ENCODE measurements at regions not wholly inside any gene's neighbourhood (a gene's known extent, or its start where the extent isn't known, plus 50 kb on each side); places are given as distances from the start of the nearest gene placed in this dataset.
"Not testable (repeated sequence)": the region's sequence is repeated elsewhere in the genome, so short reads cannot be mapped to it uniquely, and the experiment has no call there.

DNA sequence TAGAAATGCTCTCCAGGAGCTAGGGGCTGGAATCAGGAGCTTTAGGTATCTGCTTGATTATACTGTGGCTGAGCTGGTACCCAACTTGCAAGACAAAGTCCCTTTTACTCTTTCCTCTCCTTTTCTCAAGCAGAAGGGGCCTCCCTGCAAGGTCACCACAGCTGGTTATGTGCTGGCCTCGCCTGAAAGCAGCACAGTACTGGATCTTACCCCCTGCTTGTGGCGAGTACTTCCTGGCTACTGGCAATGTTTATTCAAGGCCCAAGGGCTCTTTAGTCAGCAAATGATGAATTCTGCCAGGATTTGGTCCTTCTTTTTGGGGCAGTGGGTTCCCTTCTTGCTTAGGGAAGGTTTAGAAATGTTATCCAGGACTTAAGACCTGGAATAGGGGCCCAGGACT lies 234.6 kb downstream of the RAP2B start:
- Histone ChIP-seq H3K9me3 (ENCODE audit: low read depth) (no peaks in the 10 kb centered on the region), H3K36me3 (no peaks in the 10 kb centered on the region), H3K4me1 (ENCODE audit: low read depth) (no peaks in the 10 kb centered on the region), H3K4me3 (no peak overlapping the region), H3K27ac (no peak overlapping the region), H3K27me3 (no peaks in the 10 kb centered on the region)
- no peak for TF ChIP-seq CTCF (IDR thresholded peaks at IDR 0.05; ENCODE audit: low read depth, low read length)
- DNase-seq (ENCODE audit: low read depth in 1 of 2, low spot score in 1 of 2), result no peak

DNA sequence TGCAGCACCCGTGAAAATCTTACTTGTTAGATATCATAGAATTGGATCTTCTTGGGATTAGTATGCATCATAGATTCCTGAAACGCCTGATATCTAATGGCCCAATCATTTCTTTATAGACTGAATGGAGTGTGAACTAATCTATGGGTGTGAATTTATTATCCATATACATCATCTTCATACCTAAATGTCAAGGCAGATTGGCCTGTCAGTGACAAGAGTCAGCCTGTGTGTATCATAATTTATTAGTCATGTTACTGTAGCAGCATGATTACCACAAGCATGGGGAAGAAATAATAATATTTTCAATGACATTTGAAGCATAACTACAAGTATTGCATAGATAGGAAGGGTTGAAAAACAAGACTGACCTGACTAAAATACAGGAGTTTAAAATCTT lies 235.8 kb downstream of the RAP2B start:
- H3K27ac ChIP-seq, result no peak overlapping the region
- DNase-seq (ENCODE audit: low read depth in 1 of 2, low spot score in 1 of 2), result no peak
- no peaks in the 10 kb centered on the region for H3K4me1 ChIP-seq (ENCODE audit: low read depth)
- H3K27me3 ChIP-seq, result no peaks in the 10 kb centered on the region
- no peaks in the 10 kb centered on the region for H3K9me3 ChIP-seq (ENCODE audit: low read depth)
- H3K36me3 ChIP-seq, result no peaks in the 10 kb centered on the region
- no peak overlapping the region for H3K4me3 ChIP-seq
- TF ChIP-seq CTCF (IDR thresholded peaks at IDR 0.05; ENCODE audit: low read depth, low read length), result no peak

DNA sequence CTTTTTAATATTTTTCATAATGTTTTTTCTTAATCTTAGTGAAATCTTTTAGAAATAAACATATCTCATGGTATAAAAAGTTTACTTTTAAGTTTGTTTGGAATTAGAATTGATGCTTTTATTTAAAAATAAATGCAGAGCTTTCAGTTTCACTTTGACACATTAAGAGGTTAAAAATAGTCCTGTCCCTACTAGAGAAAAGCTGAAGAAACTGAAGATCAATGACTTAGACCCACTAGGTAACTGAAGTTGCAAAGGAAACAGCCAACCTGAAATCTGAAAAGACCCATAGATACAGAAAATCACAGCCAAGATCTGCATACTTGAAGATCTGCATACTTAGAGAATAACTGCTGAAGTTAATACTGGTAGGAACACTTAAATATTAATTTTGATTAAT lies 237.6 kb downstream of the RAP2B start:
- H3K36me3 ChIP-seq, result no peaks in the 10 kb centered on the region
- no peaks in the 10 kb centered on the region for H3K27me3 ChIP-seq
- H3K4me1 ChIP-seq (ENCODE audit: low read depth), result no peaks in the 10 kb centered on the region
- no peak for TF ChIP-seq CTCF (IDR thresholded peaks at IDR 0.05; ENCODE audit: low read depth, low read length)
- no peak for DNase-seq (ENCODE audit: low read depth in 1 of 2, low spot score in 1 of 2)
- H3K4me3 ChIP-seq, result no peak overlapping the region
- H3K27ac ChIP-seq, result no peak overlapping the region
- no peaks in the 10 kb centered on the region for H3K9me3 ChIP-seq (ENCODE audit: low read depth)

GRCh38 chr3:153400641-153401040 lies 238.6 kb downstream of the RAP2B start:
- TF ChIP-seq CTCF (IDR thresholded peaks at IDR 0.05; ENCODE audit: low read depth, low read length), result no peak
- Histone ChIP-seq H3K4me3 (no peak overlapping the region), H3K27me3 (no peaks in the 10 kb centered on the region), H3K27ac (no peak overlapping the region), H3K9me3 (ENCODE audit: low read depth) (no peaks in the 10 kb centered on the region), H3K4me1 (ENCODE audit: low read depth) (no peaks in the 10 kb centered on the region), H3K36me3 (no peaks in the 10 kb centered on the region)
- no peak for DNase-seq (ENCODE audit: low read depth in 1 of 2, low spot score in 1 of 2)

- H3K4me3 ChIP-seq, result no peak overlapping the region
- H3K27ac ChIP-seq, result no peak overlapping the region
- DNase-seq (ENCODE audit: low read depth in 1 of 2, low spot score in 1 of 2), result no peak
- H3K36me3 ChIP-seq, result no peaks in the 10 kb centered on the region
- no peaks in the 10 kb centered on the region for H3K4me1 ChIP-seq (ENCODE audit: low read depth)
- no peak for TF ChIP-seq CTCF (IDR thresholded peaks at IDR 0.05; ENCODE audit: low read depth, low read length)
- no peaks in the 10 kb centered on the region for H3K27me3 ChIP-seq
- no peaks in the 10 kb centered on the region for H3K9me3 ChIP-seq (ENCODE audit: low read depth)
Measured at GRCh38 chr3:153404157-153404556, 242.1 kb downstream of the RAP2B start.

GRCh38 chr3:153405320-153405719 lies 243.3 kb downstream of the RAP2B start:
- H3K4me3 ChIP-seq; DNase-seq (ENCODE audit: low read depth in 1 of 2, low spot score in 1 of 2); H3K27me3 ChIP-seq; H3K36me3 ChIP-seq; H3K4me1 ChIP-seq (ENCODE audit: low read depth); H3K9me3 ChIP-seq (ENCODE audit: low read depth); H3K27ac ChIP-seq: not testable (repeated sequence)

Measured in cardiac muscle cell (in vitro differentiated cells and primary cell).